ENCODE measurements at regions not wholly inside any gene's neighbourhood (a gene's known extent, or its start where the extent isn't known, plus 50 kb on each side); places are given as distances from the start of the nearest gene placed in this dataset.

GRCh38 chr2:196290569-196290968 lies 119.2 kb upstream of the STK17B start:
- TF ChIP-seq, protein P1, sequence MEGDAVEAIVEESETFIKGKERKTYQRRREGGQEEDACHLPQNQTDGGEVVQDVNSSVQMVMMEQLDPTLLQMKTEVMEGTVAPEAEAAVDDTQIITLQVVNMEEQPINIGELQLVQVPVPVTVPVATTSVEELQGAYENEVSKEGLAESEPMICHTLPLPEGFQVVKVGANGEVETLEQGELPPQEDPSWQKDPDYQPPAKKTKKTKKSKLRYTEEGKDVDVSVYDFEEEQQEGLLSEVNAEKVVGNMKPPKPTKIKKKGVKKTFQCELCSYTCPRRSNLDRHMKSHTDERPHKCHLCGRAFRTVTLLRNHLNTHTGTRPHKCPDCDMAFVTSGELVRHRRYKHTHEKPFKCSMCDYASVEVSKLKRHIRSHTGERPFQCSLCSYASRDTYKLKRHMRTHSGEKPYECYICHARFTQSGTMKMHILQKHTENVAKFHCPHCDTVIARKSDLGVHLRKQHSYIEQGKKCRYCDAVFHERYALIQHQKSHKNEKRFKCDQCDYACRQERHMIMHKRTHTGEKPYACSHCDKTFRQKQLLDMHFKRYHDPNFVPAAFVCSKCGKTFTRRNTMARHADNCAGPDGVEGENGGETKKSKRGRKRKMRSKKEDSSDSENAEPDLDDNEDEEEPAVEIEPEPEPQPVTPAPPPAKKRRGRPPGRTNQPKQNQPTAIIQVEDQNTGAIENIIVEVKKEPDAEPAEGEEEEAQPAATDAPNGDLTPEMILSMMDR (IDR thresholded peaks at IDR 0.05): no peak
- no peak for TF ChIP-seq EZH2 (IDR thresholded peaks at IDR 0.05; ENCODE audit: borderline replicate concordance, insufficient read depth, low read depth, low read length, poor library complexity, severe bottlenecking)
